T-helper 2 cell treated with Interferon-gamma antibody and Interleukin-4, amounts not matched to agents 5 μg/mL and 100 μg/mL, for 36 hours (primary cell): ENCODE measurements at regions not wholly inside any gene's neighbourhood (a gene's known extent, or its start where the extent isn't known, plus 50 kb on each side); places are given as distances from the start of the nearest gene placed in this dataset.
"Not testable (repeated sequence)": the region's sequence is repeated elsewhere in the genome, so short reads cannot be mapped to it uniquely, and the experiment has no call there.

Source experiments
- DNase-seq: peaks from one replicate; pipeline ENCODE4 v3.0.0; 2021; ENCODE audit warnings: low spot score
- H3K27ac Mint-ChIP-seq: one replicate; pipeline ENCODE4 v1.8.0; 2021; ENCODE audit warnings: mild to moderate bottlenecking, mixed read lengths
- H3K27me3 Mint-ChIP-seq: one replicate; pipeline ENCODE4 v1.8.0; 2021; ENCODE audit warnings: low read depth, mixed read lengths
- H3K36me3 Mint-ChIP-seq: one replicate; pipeline ENCODE4 v1.8.0; 2021; ENCODE audit warnings: low read depth, mixed read lengths
- H3K4me1 Mint-ChIP-seq: one replicate; pipeline ENCODE4 v1.8.0; 2021; ENCODE audit warnings: low read depth, mixed read lengths
- H3K4me3 Mint-ChIP-seq: one replicate; pipeline ENCODE4 v1.8.0; 2022; ENCODE audit warnings: mild to moderate bottlenecking, moderate library complexity, mixed read lengths
- H3K9me3 Mint-ChIP-seq: one replicate; pipeline ENCODE4 v1.8.0; 2021; ENCODE audit warnings: mixed read lengths

DNA sequence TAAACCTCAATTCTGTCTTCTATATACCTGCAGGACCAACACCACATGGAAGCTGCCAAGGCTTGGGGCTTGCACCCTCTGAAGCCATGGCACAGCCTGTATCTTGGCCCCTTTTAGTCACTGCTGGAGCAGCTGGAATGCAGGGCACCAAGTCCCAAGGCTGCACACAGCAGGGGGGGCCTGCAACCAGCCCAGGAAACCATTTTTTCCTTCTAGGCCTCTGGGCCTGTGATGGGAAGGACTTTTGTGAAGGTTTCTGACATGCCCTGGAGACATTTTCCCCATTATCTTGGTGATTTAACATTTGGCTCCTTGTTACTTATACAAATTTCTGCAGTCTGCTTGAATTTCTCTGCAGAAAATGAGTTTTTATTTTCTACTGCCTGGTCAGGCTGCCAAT lies 123.2 kb upstream of the PCGF5 start:
- Mint-ChIP-seq H3K4me3 (no peak overlapping the region), H3K27ac (no peak overlapping the region), H3K9me3 (peaks cover 48% of the 10 kb centered on the region), H3K27me3 (peaks cover 2% of the 10 kb centered on the region), H3K4me1 (peaks cover 6% of the 10 kb centered on the region), H3K36me3 (peaks cover 8% of the 10 kb centered on the region)
- no peak for DNase-seq

DNA sequence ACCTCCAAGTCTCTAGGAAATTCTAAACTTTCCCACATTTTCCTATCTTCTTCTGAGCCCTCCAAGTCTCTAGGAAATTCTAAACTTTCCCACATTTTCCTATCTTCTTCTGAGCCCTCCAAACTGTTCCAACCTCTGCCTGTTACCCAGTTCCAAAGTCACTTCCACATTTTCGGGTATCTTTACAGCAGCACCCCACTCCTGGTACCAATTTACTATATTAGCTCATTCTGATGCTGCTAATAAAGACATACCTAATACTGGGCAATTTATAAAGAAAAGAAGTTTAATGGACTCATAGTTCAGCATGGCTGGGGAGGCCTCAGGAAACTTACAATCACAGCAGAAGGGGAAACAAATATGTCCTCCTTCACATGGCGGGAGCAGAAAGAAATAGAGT lies 122.4 kb upstream of the PCGF5 start:
- peaks cover 42% of the 10 kb centered on the region for H3K9me3 Mint-ChIP-seq
- H3K27ac Mint-ChIP-seq, H3K4me3 Mint-ChIP-seq, H3K36me3 Mint-ChIP-seq, H3K27me3 Mint-ChIP-seq, H3K4me1 Mint-ChIP-seq, DNase-seq: not testable (repeated sequence)

DNA sequence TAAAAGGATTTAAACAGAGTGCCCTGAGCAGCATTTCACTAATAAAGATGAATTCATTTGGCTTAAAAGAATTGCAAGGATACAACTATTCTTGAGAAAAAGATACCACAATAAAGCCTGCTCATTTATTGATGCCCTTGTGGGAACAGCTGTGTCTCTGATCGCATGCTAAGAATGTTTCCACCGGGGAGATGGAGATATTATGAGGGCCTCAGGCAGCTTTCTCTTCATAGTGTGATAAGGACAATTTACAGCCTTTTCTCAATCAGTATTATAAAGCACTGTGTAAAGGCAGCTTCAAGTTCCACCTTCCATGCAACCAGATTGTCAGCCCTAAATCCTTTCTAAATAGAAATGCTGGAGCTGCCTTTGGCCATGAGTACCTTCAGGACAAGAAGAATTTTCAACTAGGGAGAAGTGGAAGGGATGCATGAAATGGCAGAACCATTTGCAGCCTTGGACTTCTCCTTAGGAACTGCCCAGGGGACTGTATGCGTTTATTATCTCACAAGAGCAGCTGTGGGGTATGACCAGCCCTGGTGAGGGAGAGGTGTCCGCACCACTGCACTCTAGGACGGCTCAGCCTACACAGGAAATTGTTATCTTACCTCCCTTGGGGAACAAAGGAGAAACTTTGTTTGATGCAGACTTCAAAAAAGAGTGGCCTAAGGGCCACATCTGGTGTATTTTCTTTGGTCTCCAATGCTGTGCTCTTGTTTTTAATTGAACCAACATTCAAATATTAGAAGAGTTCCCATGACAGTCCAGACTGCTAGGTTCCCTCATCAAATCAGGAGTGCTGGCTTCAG lies 116.9 kb upstream of the PCGF5 start:
- Mint-ChIP-seq H3K36me3 (no peaks in the 10 kb centered on the region), H3K9me3 (peaks cover 11% of the 10 kb centered on the region), H3K4me1 (peaks cover 6% of the 10 kb centered on the region), H3K4me3 (no peak overlapping the region), H3K27me3 (peaks cover 2% of the 10 kb centered on the region), H3K27ac (no peak overlapping the region)
- DNase-seq: no peak

DNA sequence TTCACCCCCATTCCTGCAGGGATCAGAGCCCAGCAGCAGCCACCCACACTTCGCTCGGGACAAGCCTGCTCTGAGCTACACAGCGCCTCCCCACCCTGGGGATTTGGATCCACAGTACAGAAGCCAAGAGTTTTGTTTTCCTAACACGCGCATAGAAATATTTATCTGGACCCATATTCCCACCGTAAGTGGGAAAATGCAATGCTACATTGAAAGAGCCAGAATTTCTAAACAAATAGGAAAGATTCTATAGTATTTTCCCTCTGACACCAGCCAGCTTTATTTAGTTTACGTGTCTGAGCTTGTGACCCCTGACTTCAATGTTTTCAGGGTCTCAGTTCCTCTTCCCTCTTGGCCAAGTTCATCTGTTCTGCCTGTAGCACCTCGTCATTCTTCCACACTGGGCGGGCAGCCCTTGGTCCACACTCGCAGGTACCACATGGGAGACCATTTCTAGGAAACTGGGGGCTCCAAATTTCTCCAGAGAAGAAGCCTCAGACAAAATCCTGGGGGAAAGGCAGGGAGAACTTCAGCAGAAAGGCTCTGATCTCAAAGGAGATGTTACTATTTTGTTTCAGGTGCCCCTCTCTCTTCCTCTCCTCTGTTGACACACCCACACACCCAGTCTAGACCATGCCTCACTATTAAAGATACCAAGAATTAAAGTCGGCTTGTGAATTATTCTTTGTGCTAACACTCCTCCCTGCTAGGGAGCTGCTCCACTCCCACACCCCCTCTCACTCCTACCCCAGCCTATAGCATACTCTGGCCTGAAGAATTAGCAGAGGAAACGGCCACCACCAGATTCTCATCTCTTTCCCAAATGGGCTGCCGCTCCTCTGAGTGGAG lies 116.0 kb upstream of the PCGF5 start:
- Mint-ChIP-seq H3K27me3 (peaks cover 2% of the 10 kb centered on the region), H3K4me3 (no peak overlapping the region), H3K27ac (no peak overlapping the region), H3K4me1 (peaks cover 6% of the 10 kb centered on the region), H3K36me3 (no peaks in the 10 kb centered on the region), H3K9me3 (peaks cover 9% of the 10 kb centered on the region)
- no peak for DNase-seq

GRCh38 chr10:91105269-91105668 lies 115.2 kb upstream of the PCGF5 start:
- Mint-ChIP-seq H3K4me3 (no peak overlapping the region), H3K36me3 (no peaks in the 10 kb centered on the region), H3K27me3 (peaks cover 2% of the 10 kb centered on the region), H3K9me3 (peaks cover 8% of the 10 kb centered on the region), H3K27ac (no peak overlapping the region), H3K4me1 (peaks cover 1% of the 10 kb centered on the region)
- DNase-seq: no peak

GRCh38 chr10:91108820-91109219 lies 111.6 kb upstream of the PCGF5 start:
- Mint-ChIP-seq H3K4me3 (no peak overlapping the region), H3K9me3 (peaks cover 8% of the 10 kb centered on the region), H3K36me3 (no peaks in the 10 kb centered on the region), H3K27me3 (no peaks in the 10 kb centered on the region), H3K27ac (no peak overlapping the region), H3K4me1 (no peaks in the 10 kb centered on the region)
- DNase-seq: no peak

- no peaks in the 10 kb centered on the region for H3K27me3 Mint-ChIP-seq
- no peaks in the 10 kb centered on the region for H3K4me1 Mint-ChIP-seq
- H3K4me3 Mint-ChIP-seq: no peak overlapping the region
- DNase-seq: no peak
- H3K9me3 Mint-ChIP-seq: peaks cover 8% of the 10 kb centered on the region
- no peak overlapping the region for H3K27ac Mint-ChIP-seq
- no peaks in the 10 kb centered on the region for H3K36me3 Mint-ChIP-seq
These were observed 109.4 kb upstream of the PCGF5 start for GRCh38 chr10:91111060-91111459.

- DNase-seq: no peak
- H3K9me3 Mint-ChIP-seq: no peaks in the 10 kb centered on the region
- no peaks in the 10 kb centered on the region for H3K4me1 Mint-ChIP-seq
- H3K27ac Mint-ChIP-seq: no peak overlapping the region
- H3K36me3 Mint-ChIP-seq: no peaks in the 10 kb centered on the region
- no peak overlapping the region for H3K4me3 Mint-ChIP-seq
- H3K27me3 Mint-ChIP-seq: peaks cover 4% of the 10 kb centered on the region
These were observed 104.7 kb upstream of the PCGF5 start for GRCh38 chr10:91115618-91116390.

GRCh38 chr10:91117505-91117904 lies 103.0 kb upstream of the PCGF5 start:
- Mint-ChIP-seq H3K9me3 (no peaks in the 10 kb centered on the region), H3K4me3 (no peak overlapping the region), H3K27ac (no peak overlapping the region), H3K36me3 (no peaks in the 10 kb centered on the region), H3K27me3 (peaks cover 5% of the 10 kb centered on the region), H3K4me1 (no peaks in the 10 kb centered on the region)
- DNase-seq: no peak

DNA sequence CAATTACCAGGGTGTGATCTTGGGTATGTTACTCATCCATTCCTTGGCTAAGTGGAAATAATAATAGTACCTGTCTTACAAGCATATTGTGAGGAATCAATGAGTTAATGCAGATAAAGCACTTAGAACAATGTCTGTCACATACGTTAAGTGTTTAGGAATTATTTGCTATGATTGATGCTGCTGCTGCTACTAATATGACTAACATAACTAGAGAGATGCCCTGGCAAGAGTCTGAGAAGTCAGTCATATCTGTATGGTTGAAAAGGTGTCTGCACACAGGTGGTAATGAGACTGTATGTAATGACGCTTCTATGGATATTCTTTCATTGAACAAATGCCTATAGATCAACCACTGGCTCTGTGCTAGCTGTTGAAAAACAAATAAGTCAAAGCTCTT lies 100.1 kb upstream of the PCGF5 start:
- peaks cover 15% of the 10 kb centered on the region for H3K27me3 Mint-ChIP-seq
- H3K36me3 Mint-ChIP-seq: no peaks in the 10 kb centered on the region
- H3K27ac Mint-ChIP-seq: no peak overlapping the region
- no peaks in the 10 kb centered on the region for H3K9me3 Mint-ChIP-seq
- no peaks in the 10 kb centered on the region for H3K4me1 Mint-ChIP-seq
- DNase-seq: no peak
- no peak overlapping the region for H3K4me3 Mint-ChIP-seq

DNA sequence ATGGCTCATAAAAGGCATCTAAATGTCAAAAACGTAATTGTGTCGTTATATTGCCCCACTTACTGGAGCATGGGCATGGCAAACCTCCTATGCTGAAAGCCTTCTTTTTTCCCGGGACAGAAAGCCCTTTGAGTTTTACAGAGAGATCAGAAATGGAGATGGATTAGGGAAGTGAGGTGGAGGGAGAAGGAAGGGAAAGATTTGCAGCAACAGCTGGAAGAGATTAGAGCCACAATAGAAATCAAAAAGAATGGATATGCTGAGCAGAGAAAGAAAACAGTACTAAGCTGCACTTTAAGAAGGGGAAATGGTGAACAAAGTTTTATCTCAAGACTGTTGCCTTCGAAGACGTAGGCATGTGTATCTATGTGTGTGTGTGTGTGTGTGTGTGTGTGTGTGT lies 97.2 kb upstream of the PCGF5 start:
- H3K36me3 Mint-ChIP-seq: no peaks in the 10 kb centered on the region

GRCh38 chr10:91124016-91124415 lies 96.4 kb upstream of the PCGF5 start:
- H3K36me3 Mint-ChIP-seq: no peaks in the 10 kb centered on the region
- no peaks in the 10 kb centered on the region for H3K9me3 Mint-ChIP-seq
- DNase-seq: no peak
- no peak overlapping the region for H3K4me3 Mint-ChIP-seq
- no peak overlapping the region for H3K27ac Mint-ChIP-seq
- H3K4me1 Mint-ChIP-seq: peaks cover 5% of the 10 kb centered on the region
- H3K27me3 Mint-ChIP-seq: peaks cover 18% of the 10 kb centered on the region

More for the DNA sequence above, 97.2 kb upstream of the PCGF5 start:
- no peaks in the 10 kb centered on the region for H3K9me3 Mint-ChIP-seq
- H3K27me3 Mint-ChIP-seq: peaks cover 18% of the 10 kb centered on the region
- peaks cover 5% of the 10 kb centered on the region for H3K4me1 Mint-ChIP-seq
- no peak for DNase-seq
- no peak overlapping the region for H3K27ac Mint-ChIP-seq
- no peak overlapping the region for H3K4me3 Mint-ChIP-seq

GRCh38 chr10:91126471-91126870 lies 94.0 kb upstream of the PCGF5 start:
- Mint-ChIP-seq H3K4me1 (peaks cover 5% of the 10 kb centered on the region), H3K9me3 (no peaks in the 10 kb centered on the region), H3K4me3 (no peak overlapping the region), H3K27ac (no peak overlapping the region), H3K36me3 (no peaks in the 10 kb centered on the region), H3K27me3 (peaks cover 19% of the 10 kb centered on the region)
- no peak for DNase-seq
